Mesodermal cell (in vitro differentiated cells): ENCODE measurements at regions not wholly inside any gene's neighbourhood (a gene's known extent, or its start where the extent isn't known, plus 50 kb on each side); places are given as distances from the start of the nearest gene placed in this dataset.
A peak's percentile ranks its signal among the peaks of the same experiment; 100 is the strongest.

Experiments
- H3K27ac ChIP-seq: 2 replicates; pipeline ENCODE4 v1.7.0; 2013; ENCODE audit warnings: mild to moderate bottlenecking, low read depth, low read length, moderate library complexity; ENCODE audit not compliant: severe bottlenecking
- H3K36me3 ChIP-seq: 2 replicates; pipeline ENCODE4 v1.7.1; 2013; ENCODE audit warnings: mild to moderate bottlenecking, low read length, moderate library complexity; ENCODE audit not compliant: control insufficient read depth, insufficient read depth
- H3K4me1 ChIP-seq: one replicate; pipeline ENCODE4 v1.7.1; 2013; ENCODE audit warnings: mild to moderate bottlenecking, low read length; ENCODE audit not compliant: insufficient read depth, control insufficient read depth, poor library complexity, severe bottlenecking
- H3K4me3 ChIP-seq: 2 replicates; pipeline ENCODE4 v1.7.0; 2013; ENCODE audit warnings: low read length, control low read depth, mild to moderate bottlenecking; ENCODE audit not compliant: insufficient read depth, poor library complexity, severe bottlenecking; ENCODE audit errors: extremely low read depth
- H3K9me3 ChIP-seq: 2 replicates; pipeline ENCODE4 v1.7.1; 2013; ENCODE audit warnings: mild to moderate bottlenecking, low read length, moderate library complexity; ENCODE audit not compliant: control insufficient read depth
- WGBS, 2 experiments: methylation state at CpG; one replicate each; pipeline ENCODE4 v1.1.5; 2013; ENCODE audit warnings: missing lambda C conversion rate in 2 of 2; ENCODE audit not compliant: insufficient coverage in 2 of 2; 5-methylcytosine and 5-hydroxymethylcytosine counted together

DNA sequence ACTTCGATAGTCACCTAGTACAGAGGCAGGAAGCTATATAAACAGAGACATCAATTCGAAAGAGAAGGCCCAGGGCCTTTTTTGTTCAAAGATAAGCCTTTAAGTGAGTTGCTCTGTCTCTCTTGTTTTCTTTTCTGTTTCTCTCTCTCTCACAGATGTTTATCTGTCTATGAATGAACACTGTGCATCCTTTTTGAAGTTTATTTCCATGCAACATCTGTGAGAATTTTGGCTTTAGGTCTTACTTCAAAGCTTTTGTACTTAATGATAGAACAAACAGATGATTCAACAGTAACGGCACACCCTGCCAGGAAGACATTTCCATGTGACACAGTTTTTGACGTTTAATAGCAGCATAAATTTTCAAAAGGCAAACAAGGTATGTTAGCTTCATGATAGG lies 1413.1 kb upstream of the CDH6 start:
- no peaks in the 10 kb centered on the region for H3K9me3 ChIP-seq
- no peak overlapping the region for H3K4me3 ChIP-seq
- H3K36me3 ChIP-seq, result no peaks in the 10 kb centered on the region
- H3K27ac ChIP-seq, result peak overlapping the region; percentile 39
- 83 to 88% methylated on average over 4 of the region's 4 CpGs for WGBS, 2 experiments
- peaks cover 7% of the 10 kb centered on the region for H3K4me1 ChIP-seq

DNA sequence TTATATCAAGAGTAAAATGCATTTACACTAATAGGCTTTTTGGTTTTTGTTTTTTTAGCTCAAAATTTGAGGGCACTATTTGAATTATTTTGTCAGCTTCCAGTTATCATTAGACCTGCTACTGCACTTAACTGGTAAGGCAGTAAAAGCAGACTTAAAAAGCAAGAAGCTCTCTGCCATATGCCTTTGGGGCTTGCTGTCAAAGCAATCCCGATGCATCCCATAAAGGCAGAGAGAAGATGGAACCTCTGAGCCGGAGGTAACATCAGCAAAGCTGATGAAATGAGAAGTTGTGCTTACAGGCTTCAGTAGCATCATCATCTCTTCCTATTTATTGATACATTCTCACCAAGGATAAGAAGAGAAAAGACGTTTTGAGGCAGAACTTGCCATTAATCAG lies 1414.3 kb upstream of the CDH6 start:
- Histone ChIP-seq H3K4me1 (peaks cover 7% of the 10 kb centered on the region), H3K27ac (no peak overlapping the region), H3K36me3 (no peaks in the 10 kb centered on the region), H3K4me3 (no peak overlapping the region), H3K9me3 (no peaks in the 10 kb centered on the region)
- 100% methylated on average over 1 of the region's 3 CpGs; no CpG with 5 or more reads in 1 of the 2 experiments for WGBS, 2 experiments

DNA sequence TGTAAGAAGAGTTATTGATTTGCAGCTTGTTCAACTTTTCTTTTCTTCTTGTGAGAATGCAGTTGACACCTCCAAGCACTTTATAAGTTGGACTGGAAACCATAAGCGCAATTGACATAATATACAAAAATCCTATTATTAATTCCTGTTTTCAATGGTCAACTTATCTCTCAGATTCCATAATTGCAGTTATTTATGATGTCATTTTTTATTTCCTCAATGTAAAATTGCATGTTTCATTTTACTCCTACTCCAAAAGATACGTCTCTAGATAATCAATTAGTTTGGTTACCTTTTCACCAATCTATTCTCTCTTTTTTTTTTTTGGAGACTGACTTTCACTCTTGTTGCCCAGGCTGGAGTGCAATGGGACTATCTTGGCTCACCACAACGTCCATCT lies 1416.1 kb upstream of the CDH6 start:
- peaks cover 7% of the 10 kb centered on the region for H3K4me1 ChIP-seq
- WGBS, 2 experiments, result 83% methylated on average over 1 to 2 of the region's 3 CpGs

DNA sequence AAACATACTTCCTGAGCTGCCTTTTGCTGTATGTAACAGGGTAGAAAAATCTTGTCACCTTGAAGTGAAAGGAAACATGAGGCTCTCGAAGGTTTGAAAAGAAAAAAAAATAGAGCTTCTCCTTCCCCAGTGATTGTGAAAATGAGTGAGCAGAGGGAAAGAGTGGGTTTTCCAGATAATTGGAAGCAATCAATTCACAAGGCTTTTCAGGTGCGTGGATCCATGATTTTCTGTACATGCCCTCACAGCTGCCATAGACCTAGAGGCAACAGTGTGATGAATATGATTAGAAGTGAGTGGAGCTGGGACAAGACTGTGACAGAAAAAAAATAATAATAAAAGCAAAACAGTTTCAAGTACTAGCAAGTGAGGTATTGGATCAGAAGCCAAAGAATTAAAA lies 1422.5 kb upstream of the CDH6 start:
- H3K9me3 ChIP-seq, result no peaks in the 10 kb centered on the region
- H3K27ac ChIP-seq, result no peak overlapping the region
- H3K4me3 ChIP-seq, result no peak overlapping the region
- no peaks in the 10 kb centered on the region for H3K4me1 ChIP-seq
- no peaks in the 10 kb centered on the region for H3K36me3 ChIP-seq
- WGBS, 2 experiments, result 57 to 100% methylated on average over 1 of the region's 2 CpGs

More for the DNA sequence above, 1416.1 kb upstream of the CDH6 start:
- no peak overlapping the region for H3K27ac ChIP-seq
- no peaks in the 10 kb centered on the region for H3K9me3 ChIP-seq
- H3K36me3 ChIP-seq, result no peaks in the 10 kb centered on the region
- no peak overlapping the region for H3K4me3 ChIP-seq

DNA sequence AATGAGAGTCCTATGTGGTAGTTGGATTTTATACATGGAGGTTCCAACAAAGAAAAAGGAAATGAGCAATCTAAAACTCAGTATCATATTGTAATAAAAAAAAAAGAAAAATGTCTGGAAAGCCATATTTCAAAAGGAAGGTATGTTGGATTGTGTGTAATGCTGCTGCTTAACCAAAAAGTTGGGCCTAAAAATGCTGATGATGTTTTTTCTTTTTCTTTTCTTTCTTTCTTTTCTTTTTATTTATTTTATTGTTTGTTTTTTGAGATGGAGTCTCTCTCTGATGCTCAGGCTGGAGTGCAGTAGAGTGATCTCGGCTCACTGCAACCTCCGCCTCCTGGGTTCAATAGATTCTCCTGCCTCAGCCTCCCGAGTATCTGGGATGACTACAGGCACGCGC lies 1424.0 kb upstream of the CDH6 start:
- no peaks in the 10 kb centered on the region for H3K36me3 ChIP-seq
- no CpG with 5 or more reads among the region's 5 CpGs for WGBS, 2 experiments
- H3K4me1 ChIP-seq, result no peaks in the 10 kb centered on the region
- H3K9me3 ChIP-seq, result no peaks in the 10 kb centered on the region
- H3K27ac ChIP-seq, result no peak overlapping the region
- no peak overlapping the region for H3K4me3 ChIP-seq

DNA sequence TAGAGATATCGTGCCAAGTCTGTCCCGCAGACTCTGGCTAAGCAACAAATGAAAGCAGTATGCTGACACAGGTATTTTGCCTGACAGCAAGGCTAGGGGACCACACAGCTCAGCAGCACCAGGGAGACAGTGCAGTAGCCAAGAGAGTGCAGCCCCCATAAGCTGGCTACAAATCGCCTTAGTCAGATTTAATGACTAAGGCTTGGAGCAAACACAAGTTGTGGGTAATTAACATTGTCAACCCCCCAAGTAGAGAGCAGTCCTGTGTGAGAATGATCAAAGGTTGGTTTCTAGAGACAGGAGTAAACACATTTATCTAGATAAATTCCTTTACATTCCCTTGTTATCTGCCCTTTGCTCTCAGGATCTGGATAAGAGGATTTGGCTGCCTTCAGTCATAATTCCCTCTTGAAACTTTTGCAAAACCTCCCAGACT lies 1434.5 kb upstream of the CDH6 start:
- H3K27ac ChIP-seq, result peak overlapping the region; percentile 79
- H3K4me1 ChIP-seq, result peaks cover 3% of the 10 kb centered on the region
- WGBS, 2 experiments, result 61 to 64% methylated on average over 2 to 3 of the region's 3 CpGs
- no peak overlapping the region for H3K4me3 ChIP-seq
- H3K36me3 ChIP-seq, result no peaks in the 10 kb centered on the region
- H3K9me3 ChIP-seq, result no peaks in the 10 kb centered on the region

DNA sequence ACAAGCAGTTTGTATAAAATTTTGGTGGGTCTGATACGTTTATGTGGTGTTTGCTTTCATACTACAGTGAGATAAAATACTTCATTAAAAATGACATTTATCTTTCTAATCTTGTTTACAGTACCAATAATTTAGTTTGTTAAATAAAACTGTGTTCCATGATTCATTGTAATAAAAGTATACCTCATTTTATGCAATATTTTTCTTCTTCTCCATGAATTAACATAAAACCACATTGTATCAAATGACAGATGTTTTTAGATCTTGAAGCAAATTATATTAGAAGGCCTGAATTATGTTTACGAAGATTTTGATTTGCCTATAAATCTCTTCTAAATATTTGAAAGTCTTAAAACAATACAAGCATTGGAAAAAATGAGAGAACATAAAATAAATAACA lies 1443.0 kb upstream of the CDH6 start:
- WGBS, 2 experiments, result no CpG with 5 or more reads among the region's 2 CpGs

DNA sequence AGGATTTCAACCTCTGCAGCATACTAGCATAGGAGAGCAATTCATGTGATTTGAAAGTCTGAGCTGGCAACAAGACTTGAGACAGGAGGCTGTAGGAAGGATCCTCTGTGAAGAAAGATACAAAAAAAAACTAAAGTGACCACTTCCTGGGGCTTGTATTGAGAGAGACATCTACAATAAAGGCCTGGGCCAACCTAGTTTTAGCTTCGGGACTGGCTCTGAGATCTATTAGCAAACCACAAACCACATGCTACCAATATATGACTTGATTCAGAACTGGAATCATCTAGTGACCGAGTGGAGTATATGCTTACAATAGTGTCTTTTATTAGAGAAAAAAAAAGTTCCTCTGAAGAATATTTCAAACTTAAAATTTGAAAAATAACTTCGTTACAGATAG lies 1448.9 kb upstream of the CDH6 start:
- H3K27ac ChIP-seq, result no peak overlapping the region
- no peaks in the 10 kb centered on the region for H3K36me3 ChIP-seq
- no peaks in the 10 kb centered on the region for H3K9me3 ChIP-seq
- no peak overlapping the region for H3K4me3 ChIP-seq
- H3K4me1 ChIP-seq, result no peaks in the 10 kb centered on the region
- WGBS, 2 experiments, result 100% methylated on average over 1 of the region's 3 CpGs; no CpG with 5 or more reads in 1 of the 2 experiments

More for the DNA sequence above, 1443.0 kb upstream of the CDH6 start:
- no peaks in the 10 kb centered on the region for H3K4me1 ChIP-seq
- H3K9me3 ChIP-seq, result no peaks in the 10 kb centered on the region
- no peaks in the 10 kb centered on the region for H3K36me3 ChIP-seq
- no peak overlapping the region for H3K4me3 ChIP-seq
- no peak overlapping the region for H3K27ac ChIP-seq

DNA sequence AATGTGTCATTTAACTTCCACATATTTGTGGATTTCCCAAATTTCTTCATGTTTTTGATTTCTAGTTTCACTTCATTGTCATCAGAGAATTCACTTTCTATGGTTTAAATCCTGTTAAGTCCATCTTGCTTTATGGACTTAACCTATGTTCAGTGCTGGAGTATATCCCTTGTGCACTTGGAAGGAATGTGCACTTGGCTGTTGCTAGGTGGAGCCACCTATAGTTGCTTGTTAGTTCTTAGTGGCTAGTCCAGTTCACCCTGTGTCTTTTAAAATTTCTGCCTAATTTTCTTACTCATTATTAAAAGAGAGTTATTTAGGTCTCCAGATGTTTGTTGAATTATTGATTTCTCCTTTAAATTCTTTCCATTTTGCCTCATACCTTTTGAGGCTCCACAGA lies 1472.5 kb upstream of the CDH6 start:
- H3K36me3 ChIP-seq, result no peaks in the 10 kb centered on the region
- H3K4me1 ChIP-seq, result no peaks in the 10 kb centered on the region
- no peak overlapping the region for H3K4me3 ChIP-seq
- no peaks in the 10 kb centered on the region for H3K9me3 ChIP-seq
- no peak overlapping the region for H3K27ac ChIP-seq

DNA sequence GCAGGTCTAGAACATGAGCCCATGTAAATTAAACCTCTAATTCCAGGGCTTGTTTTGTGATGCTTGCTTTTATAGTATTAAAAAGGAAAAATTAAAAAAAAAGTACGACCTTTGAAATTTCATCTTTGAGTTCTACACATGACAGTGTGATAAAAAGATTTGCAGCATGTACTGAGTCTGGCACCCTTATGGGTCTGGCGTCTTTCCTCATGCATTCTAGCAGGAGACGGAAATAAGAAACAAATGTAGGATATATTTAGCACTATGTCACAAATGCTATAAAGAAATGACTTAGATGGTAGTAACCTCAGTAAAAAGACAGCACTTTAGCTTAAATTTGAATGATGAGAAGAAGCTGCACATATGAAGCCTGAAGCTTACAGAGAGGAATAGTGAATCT lies 1474.3 kb upstream of the CDH6 start:
- 83 to 100% methylated on average over 1 of the region's 3 CpGs for WGBS, 2 experiments
- Histone ChIP-seq H3K27ac (no peak overlapping the region), H3K36me3 (no peaks in the 10 kb centered on the region), H3K4me1 (no peaks in the 10 kb centered on the region), H3K9me3 (no peaks in the 10 kb centered on the region), H3K4me3 (no peak overlapping the region)

DNA sequence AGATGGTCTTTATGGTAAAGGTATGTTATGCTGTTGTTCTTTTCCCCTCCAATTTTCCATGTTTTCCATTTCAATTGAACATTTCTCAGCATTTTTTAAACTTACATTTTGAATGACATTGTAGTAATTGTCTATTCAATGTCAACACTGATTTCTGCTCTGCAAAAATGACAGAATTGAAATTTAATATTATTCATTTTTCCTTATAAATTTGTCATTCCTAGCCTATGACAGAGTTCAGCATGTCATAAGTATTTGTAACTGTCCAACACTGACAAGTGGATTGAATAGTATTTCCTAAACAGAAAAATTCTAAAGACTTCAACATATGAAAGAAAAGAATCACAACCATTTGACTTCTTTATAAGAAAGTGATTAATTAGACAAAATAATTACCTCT lies 1478.3 kb upstream of the CDH6 start:
- Histone ChIP-seq H3K27ac (no peak overlapping the region), H3K36me3 (no peaks in the 10 kb centered on the region), H3K4me1 (no peaks in the 10 kb centered on the region), H3K9me3 (no peaks in the 10 kb centered on the region), H3K4me3 (no peak overlapping the region)

DNA sequence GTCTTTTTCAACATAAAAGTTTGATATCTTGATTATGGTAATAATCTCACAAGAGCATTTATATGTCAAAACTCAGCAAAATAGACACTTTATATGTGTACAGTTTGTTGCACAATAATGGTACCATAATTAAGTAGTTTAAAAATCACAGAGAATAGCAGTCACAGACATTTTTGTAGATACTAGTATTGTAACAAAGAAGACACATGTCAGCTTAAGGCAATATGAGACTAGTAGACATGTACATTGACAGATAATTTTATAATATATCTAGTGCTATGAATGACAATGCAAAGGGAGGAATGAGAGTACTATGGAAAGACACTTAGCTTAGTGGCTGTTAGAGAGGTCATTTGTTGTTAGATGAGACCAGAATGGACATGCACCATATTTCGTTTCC lies 1490.6 kb upstream of the CDH6 start:
- H3K4me3 ChIP-seq, result no peak overlapping the region
- H3K9me3 ChIP-seq, result no peaks in the 10 kb centered on the region
- H3K36me3 ChIP-seq, result no peaks in the 10 kb centered on the region
- no peaks in the 10 kb centered on the region for H3K4me1 ChIP-seq
- H3K27ac ChIP-seq, result no peak overlapping the region
- WGBS, 2 experiments, result no CpG with 5 or more reads among the region's 1 CpG
